Tibial nerve (tissue), 4 donors: ENCODE measurements at regions not wholly inside any gene's neighbourhood (a gene's known extent, or its start where the extent isn't known, plus 50 kb on each side); places are given as distances from the start of the nearest gene placed in this dataset.

Source experiments
- CTCF ChIP-seq, 5 experiments: fragments of 200-600 bp in 3 of 5; fragments of 450-650 bp in 2 of 5; sonication (generic) in 3 of 5; IDR thresholded peaks; one replicate each; pipeline ENCODE4 v1.5.1; 2016 to 2019; ENCODE audit warnings: antibody characterized with exemption in 5 of 5, mild to moderate bottlenecking in 3 of 5, moderate library complexity in 2 of 5
- EP300 ChIP-seq, 2 donors: sonication (generic); formaldehyde crosslinking; IDR thresholded peaks; one replicate each; pipeline ENCODE4 v1.6.1; 2017; ENCODE audit warnings: antibody characterized with exemption in 2 of 2, mild to moderate bottlenecking in 1 of 2
- POLR2A ChIP-seq, 2 donors: fragments of 450-650 bp; IDR thresholded peaks; one replicate each; pipeline ENCODE4 v1.6.1; 2017; ENCODE audit warnings: antibody characterized with exemption in 2 of 2, mild to moderate bottlenecking in 2 of 2, moderate library complexity in 2 of 2

GRCh38 chr4:81826817-81827424 is 355.2 kb upstream of the RASGEF1B start:
- no peak for TF ChIP-seq CTCF (IDR thresholded peaks at IDR 0.05)
- no peak for TF ChIP-seq EP300 (IDR thresholded peaks at IDR 0.05)
- TF ChIP-seq POLR2A (IDR thresholded peaks at IDR 0.05) = no peak
